ENCODE measurements at regions not wholly inside any gene's neighbourhood (a gene's known extent, or its start where the extent isn't known, plus 50 kb on each side); places are given as distances from the start of the nearest gene placed in this dataset.

GRCh38 chr9:78493166-78493742, 196.3 kb downstream of the PSAT1 start:
- DNase-seq, result no peak

- DNase-seq, result no peak
Observed at GRCh38 chr9:78502566-78502965, 205.6 kb downstream of the PSAT1 start.

GRCh38 chr9:78505546-78505945, 208.6 kb downstream of the PSAT1 start:
- DNase-seq, result no peak

- no peak for DNase-seq
Observed at GRCh38 chr9:78507037-78507436, 210.1 kb downstream of the PSAT1 start.

GRCh38 chr9:78510035-78510434, 213.1 kb downstream of the PSAT1 start:
- DNase-seq, result no peak

- no peak for DNase-seq
Observed at GRCh38 chr9:78515108-78515507, 218.2 kb downstream of the PSAT1 start.

GRCh38 chr9:78519786-78520185, 222.9 kb downstream of the PSAT1 start:
- DNase-seq, result no peak

GRCh38 chr9:78521680-78522079, 224.8 kb downstream of the PSAT1 start:
- no peak for DNase-seq

- DNase-seq, result no peak
Observed at GRCh38 chr9:78525986-78526560, 229.1 kb downstream of the PSAT1 start.

GRCh38 chr9:78533500-78533899, 236.6 kb downstream of the PSAT1 start:
- DNase-seq, result no peak

GRCh38 chr9:78539188-78539587, 242.3 kb downstream of the PSAT1 start:
- no peak for DNase-seq

GRCh38 chr9:78539904-78540303, 243.0 kb downstream of the PSAT1 start:
- no peak for DNase-seq

GRCh38 chr9:78541868-78542443, 245.0 kb downstream of the PSAT1 start:
- DNase-seq, result no peak

- no peak for DNase-seq
Observed at GRCh38 chr9:78542491-78543181, 245.7 kb downstream of the PSAT1 start.

- DNase-seq, result no peak
Observed at GRCh38 chr9:78543353-78543752, 246.4 kb downstream of the PSAT1 start.

- DNase-seq, result no peak
Observed at GRCh38 chr9:78544230-78544629, 247.3 kb downstream of the PSAT1 start.

GRCh38 chr9:78547831-78548230, 250.9 kb downstream of the PSAT1 start:
- no peak for DNase-seq

- no peak for DNase-seq
Observed at GRCh38 chr9:78548670-78549069, 251.7 kb downstream of the PSAT1 start.

- DNase-seq, result no peak
Observed at GRCh38 chr9:78549711-78550110, 252.8 kb downstream of the PSAT1 start.

GRCh38 chr9:78552802-78553201, 255.9 kb downstream of the PSAT1 start:
- no peak for DNase-seq

GRCh38 chr9:78557540-78557939, 260.6 kb downstream of the PSAT1 start:
- DNase-seq, result no peak

- no peak for DNase-seq
Observed at GRCh38 chr9:78559449-78559885, 262.5 kb downstream of the PSAT1 start.

- DNase-seq, result no peak
Observed at GRCh38 chr9:78562021-78562420, 265.1 kb downstream of the PSAT1 start.
